GM18868 (cell line): ENCODE measurements at regions not wholly inside any gene's neighbourhood (a gene's known extent, or its start where the extent isn't known, plus 50 kb on each side); places are given as distances from the start of the nearest gene placed in this dataset.

Source experiments
- ATAC-seq: cut with Tn5 transposase; IDR thresholded peaks from one replicate; pipeline ENCODE4 v1.9.1; 2021; ENCODE audit warnings: mild to moderate bottlenecking, moderate library complexity; ENCODE audit not compliant: unreplicated experiment

- peak; percentile 94 for ATAC-seq
Measured at GRCh38 chrX:20352935-20353336, 86.2 kb upstream of the RPS6KA3 start.

GRCh38 chrX:20352504-20352903 is 85.8 kb upstream of the RPS6KA3 start:
- no peak for ATAC-seq

GRCh38 chrX:20350596-20350995 is 83.9 kb upstream of the RPS6KA3 start:
- no peak for ATAC-seq

GRCh38 chrX:20348139-20348538 is 81.4 kb upstream of the RPS6KA3 start:
- no peak for ATAC-seq

GRCh38 chrX:20347481-20347880 is 80.8 kb upstream of the RPS6KA3 start:
- no peak for ATAC-seq

GRCh38 chrX:20333672-20334071 is 67.0 kb upstream of the RPS6KA3 start:
- ATAC-seq, result no peak

- ATAC-seq, result no peak
Measured at GRCh38 chrX:20330545-20330944, 63.8 kb upstream of the RPS6KA3 start.

- ATAC-seq, result no peak
Measured at GRCh38 chrX:20329435-20329834, 62.7 kb upstream of the RPS6KA3 start.

GRCh38 chrX:20325786-20326388 is 59.2 kb upstream of the RPS6KA3 start:
- ATAC-seq, result no peak

GRCh38 chrX:20322887-20323286 is 56.2 kb upstream of the RPS6KA3 start:
- no peak for ATAC-seq

- peak; percentile 97 for ATAC-seq
Measured at GRCh38 chrX:20320461-20321159, 53.9 kb upstream of the RPS6KA3 start.

GRCh38 chrX:20319054-20319453 is 52.3 kb upstream of the RPS6KA3 start:
- no peak for ATAC-seq

- ATAC-seq, result no peak
Measured at GRCh38 chrX:20317873-20318272, 51.2 kb upstream of the RPS6KA3 start.
